HL-60 (cell line): ENCODE measurements at regions not wholly inside any gene's neighbourhood (a gene's known extent, or its start where the extent isn't known, plus 50 kb on each side); places are given as distances from the start of the nearest gene placed in this dataset.

Source experiments
- POLR2AphosphoS5 ChIP-seq: IDR thresholded peaks from 2 replicates; pipeline ENCODE4 v1.6.1; 2012; ENCODE audit warnings: low read depth
- TF ChIP-seq, protein P1 (sequence below): IDR thresholded peaks from one replicate; pipeline ENCODE4 v1.5.1; 2011; ENCODE audit warnings: low read length, control low read depth, inconsistent platforms; ENCODE audit not compliant: insufficient read depth

GRCh38 chr1:114269539-114269938, 115.9 kb upstream of the SYT6 start:
- TF ChIP-seq, protein P1, sequence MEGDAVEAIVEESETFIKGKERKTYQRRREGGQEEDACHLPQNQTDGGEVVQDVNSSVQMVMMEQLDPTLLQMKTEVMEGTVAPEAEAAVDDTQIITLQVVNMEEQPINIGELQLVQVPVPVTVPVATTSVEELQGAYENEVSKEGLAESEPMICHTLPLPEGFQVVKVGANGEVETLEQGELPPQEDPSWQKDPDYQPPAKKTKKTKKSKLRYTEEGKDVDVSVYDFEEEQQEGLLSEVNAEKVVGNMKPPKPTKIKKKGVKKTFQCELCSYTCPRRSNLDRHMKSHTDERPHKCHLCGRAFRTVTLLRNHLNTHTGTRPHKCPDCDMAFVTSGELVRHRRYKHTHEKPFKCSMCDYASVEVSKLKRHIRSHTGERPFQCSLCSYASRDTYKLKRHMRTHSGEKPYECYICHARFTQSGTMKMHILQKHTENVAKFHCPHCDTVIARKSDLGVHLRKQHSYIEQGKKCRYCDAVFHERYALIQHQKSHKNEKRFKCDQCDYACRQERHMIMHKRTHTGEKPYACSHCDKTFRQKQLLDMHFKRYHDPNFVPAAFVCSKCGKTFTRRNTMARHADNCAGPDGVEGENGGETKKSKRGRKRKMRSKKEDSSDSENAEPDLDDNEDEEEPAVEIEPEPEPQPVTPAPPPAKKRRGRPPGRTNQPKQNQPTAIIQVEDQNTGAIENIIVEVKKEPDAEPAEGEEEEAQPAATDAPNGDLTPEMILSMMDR: no peak
- no peak for TF ChIP-seq POLR2AphosphoS5
